Activated CD8-positive, alpha-beta memory T cell treated with anti-CD3 and anti-CD28 coated beads for 4 hours (primary cell): ENCODE measurements at regions not wholly inside any gene's neighbourhood (a gene's known extent, or its start where the extent isn't known, plus 50 kb on each side); places are given as distances from the start of the nearest gene placed in this dataset.

Experiments
- DNase-seq, 2 donors: peaks; one replicate each; pipeline ENCODE4 v3.0.0-alpha.2; 2020; ENCODE audit warnings: low read depth in 2 of 2

- DNase-seq: no peak
Measured at GRCh38 chr1:14302025-14302424, 296.5 kb upstream of the KAZN start.

GRCh38 chr1:14303011-14303410 is 295.5 kb upstream of the KAZN start:
- DNase-seq: no peak

- DNase-seq: no peak
Measured at GRCh38 chr1:14304381-14304865, 294.1 kb upstream of the KAZN start.

- no peak for DNase-seq
Measured at GRCh38 chr1:14308460-14308859, 290.0 kb upstream of the KAZN start.

GRCh38 chr1:14309984-14310383 is 288.5 kb upstream of the KAZN start:
- no peak for DNase-seq

- no peak for DNase-seq
Measured at GRCh38 chr1:14310476-14310875, 288.0 kb upstream of the KAZN start.

- DNase-seq: no peak
Measured at GRCh38 chr1:14313731-14314431, 284.6 kb upstream of the KAZN start.

- no peak for DNase-seq
Measured at GRCh38 chr1:14318830-14319229, 279.7 kb upstream of the KAZN start.

- DNase-seq: no peak
Measured at GRCh38 chr1:14320518-14320917, 278.0 kb upstream of the KAZN start.

GRCh38 chr1:14320986-14321385 is 277.5 kb upstream of the KAZN start:
- DNase-seq: no peak

- DNase-seq: no peak
Measured at GRCh38 chr1:14321422-14321821, 277.1 kb upstream of the KAZN start.

GRCh38 chr1:14323568-14324247 is 274.8 kb upstream of the KAZN start:
- no peak for DNase-seq

GRCh38 chr1:14324248-14324630 is 274.2 kb upstream of the KAZN start:
- DNase-seq: no peak

- no peak for DNase-seq
Measured at GRCh38 chr1:14326857-14327256, 271.6 kb upstream of the KAZN start.

GRCh38 chr1:14328685-14329084 is 269.8 kb upstream of the KAZN start:
- no peak for DNase-seq

- no peak for DNase-seq
Measured at GRCh38 chr1:14332158-14332557, 266.3 kb upstream of the KAZN start.

GRCh38 chr1:14334336-14335176 is 263.9 kb upstream of the KAZN start:
- DNase-seq: no peak

GRCh38 chr1:14338509-14338908 is 260.0 kb upstream of the KAZN start:
- DNase-seq: no peak

GRCh38 chr1:14339288-14339687 is 259.2 kb upstream of the KAZN start:
- DNase-seq: no peak

- no peak for DNase-seq
Measured at GRCh38 chr1:14340002-14340785, 258.3 kb upstream of the KAZN start.

GRCh38 chr1:14341147-14341546 is 257.3 kb upstream of the KAZN start:
- no peak for DNase-seq
